HG02571 (cell line): ENCODE measurements at regions not wholly inside any gene's neighbourhood (a gene's known extent, or its start where the extent isn't known, plus 50 kb on each side); places are given as distances from the start of the nearest gene placed in this dataset.
"Not testable (repeated sequence)": the region's sequence is repeated elsewhere in the genome, so short reads cannot be mapped to it uniquely, and the experiment has no call there.

Experiments used
- ATAC-seq: cut with Tn5 transposase; IDR thresholded peaks from one replicate; pipeline ENCODE4 v1.9.1; 2021; ENCODE audit warnings: mild to moderate bottlenecking, moderate library complexity; ENCODE audit not compliant: unreplicated experiment

GRCh38 chr12:38016602-38017001, 300.0 kb upstream of the ALG10B start:
- ATAC-seq = no peak

DNA sequence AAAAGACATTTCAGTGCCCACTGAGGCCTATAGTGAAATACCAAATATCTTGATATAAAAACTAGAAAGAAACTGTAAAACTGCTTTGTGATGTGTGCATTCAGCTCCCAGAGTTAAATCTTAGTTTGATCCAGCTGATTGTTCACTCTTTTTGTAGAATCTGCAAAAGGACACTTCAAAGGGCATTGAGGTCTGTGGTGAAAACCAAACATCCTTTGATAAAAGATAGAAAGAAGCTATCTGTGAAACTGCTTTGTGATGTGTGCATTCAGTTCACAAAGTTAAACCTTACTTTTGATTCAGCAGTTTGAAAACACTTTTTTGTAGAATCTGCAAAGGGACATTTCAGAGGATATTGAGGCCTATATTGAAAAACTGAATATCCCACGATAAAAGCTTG, 290.7 kb upstream of the ALG10B start:
- no peak for ATAC-seq

DNA sequence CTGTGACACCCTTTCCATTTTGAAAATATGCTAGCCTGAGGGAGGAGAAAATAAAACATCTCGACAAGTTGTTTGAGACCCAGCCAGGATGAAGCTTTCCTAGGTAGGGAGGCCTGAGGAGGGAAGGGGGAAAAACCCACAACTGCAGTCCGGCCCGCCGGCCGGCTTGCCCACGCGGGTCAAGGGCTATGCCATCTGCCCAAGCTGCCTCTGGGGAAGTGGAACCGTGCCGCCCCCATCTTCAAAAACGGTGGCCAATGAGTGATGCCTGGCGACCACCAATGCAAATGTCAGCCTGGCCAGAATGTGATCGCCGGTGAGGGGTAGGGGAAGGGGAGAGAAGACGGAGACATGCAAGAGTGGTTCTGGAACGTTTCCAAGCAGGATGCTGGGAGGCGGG, 263.5 kb upstream of the ALG10B start:
- no peak for ATAC-seq

DNA sequence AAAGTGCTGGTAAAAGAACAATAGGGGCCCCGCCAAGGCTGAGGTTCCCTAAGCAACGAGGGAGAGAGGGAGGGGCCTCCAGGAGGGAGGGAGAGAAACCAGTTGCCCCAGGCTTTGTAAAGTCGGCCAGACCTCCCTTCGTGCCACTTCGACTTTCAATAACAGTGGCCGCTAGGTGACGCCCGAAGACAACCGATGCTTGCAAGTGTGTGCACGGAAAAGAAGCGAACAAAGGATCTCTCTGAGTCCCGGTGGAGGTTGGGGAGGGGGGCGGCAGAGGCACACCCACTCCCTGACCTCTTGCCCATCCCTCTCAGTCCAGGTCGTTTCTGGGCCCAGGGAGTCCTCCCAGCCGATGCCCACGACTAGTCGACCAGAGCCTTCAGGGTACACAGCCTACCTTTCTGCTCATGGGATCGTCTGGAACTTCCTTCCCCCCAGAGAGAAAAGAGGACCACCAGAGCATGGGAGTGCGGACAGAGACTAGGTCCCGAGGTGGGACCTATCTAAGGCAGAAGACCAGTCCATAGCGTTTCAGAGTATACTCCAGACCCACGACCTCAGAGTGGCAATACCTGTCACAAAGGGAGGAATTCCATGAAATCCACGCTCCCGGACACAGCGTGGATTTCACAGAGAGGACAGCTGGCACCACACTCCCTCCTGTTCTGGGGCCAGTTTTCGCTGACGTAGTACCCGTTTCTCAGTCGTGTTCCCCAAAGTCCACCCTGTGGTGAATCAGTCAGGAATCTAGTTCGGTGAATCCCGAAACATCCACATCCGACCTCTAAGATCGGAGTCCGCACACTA, 262.7 kb upstream of the ALG10B start:
- ATAC-seq = no peak

- no peak for ATAC-seq
Observed at GRCh38 chr12:38056701-38057689, 259.6 kb upstream of the ALG10B start.

DNA sequence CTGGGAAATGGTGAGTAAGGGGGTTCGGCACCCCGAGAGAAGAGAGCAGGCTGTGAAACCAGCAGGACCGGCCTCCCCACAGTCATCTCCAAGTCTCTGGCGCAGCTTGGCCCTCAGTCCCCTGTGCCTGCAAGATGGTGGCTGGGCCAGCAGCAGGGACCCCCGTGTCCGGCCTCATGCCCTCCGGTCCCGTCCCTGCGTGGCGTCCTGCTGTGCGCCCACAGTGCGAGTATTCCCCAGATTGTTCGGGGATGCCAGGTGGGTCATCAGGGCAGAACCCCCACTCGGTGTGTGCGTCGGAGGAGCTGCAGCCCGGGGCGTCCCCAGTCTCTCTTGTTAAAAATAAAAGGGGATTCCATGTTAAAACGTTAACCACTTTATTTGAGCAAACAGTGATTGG, 216.9 kb upstream of the ALG10B start:
- ATAC-seq = no peak

- no peak for ATAC-seq
Observed at GRCh38 chr12:38101753-38102152, 214.8 kb upstream of the ALG10B start.

GRCh38 chr12:38102197-38102596, 214.4 kb upstream of the ALG10B start:
- no peak for ATAC-seq

- no peak for ATAC-seq
Observed at GRCh38 chr12:38110026-38110699, 206.4 kb upstream of the ALG10B start.

DNA sequence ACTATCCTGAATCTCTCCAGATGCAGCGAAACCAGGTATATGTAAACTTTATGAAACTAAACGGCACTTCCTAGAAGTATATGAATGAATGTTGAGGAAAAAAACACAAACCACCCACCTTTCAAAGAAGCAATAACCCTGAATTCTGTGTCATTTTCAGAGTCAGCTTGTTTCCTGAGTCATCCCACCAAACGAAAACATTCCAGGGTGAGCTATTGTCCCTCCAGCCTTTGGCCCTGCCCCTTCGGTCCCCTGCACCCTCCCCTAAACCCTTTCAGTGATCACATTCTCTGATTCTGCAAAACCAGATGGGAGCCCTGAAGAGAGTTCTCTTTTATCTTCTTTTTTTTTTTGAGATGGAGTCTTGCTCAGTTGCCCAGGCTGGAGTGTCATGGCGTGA, 202.6 kb upstream of the ALG10B start:
- no peak for ATAC-seq

DNA sequence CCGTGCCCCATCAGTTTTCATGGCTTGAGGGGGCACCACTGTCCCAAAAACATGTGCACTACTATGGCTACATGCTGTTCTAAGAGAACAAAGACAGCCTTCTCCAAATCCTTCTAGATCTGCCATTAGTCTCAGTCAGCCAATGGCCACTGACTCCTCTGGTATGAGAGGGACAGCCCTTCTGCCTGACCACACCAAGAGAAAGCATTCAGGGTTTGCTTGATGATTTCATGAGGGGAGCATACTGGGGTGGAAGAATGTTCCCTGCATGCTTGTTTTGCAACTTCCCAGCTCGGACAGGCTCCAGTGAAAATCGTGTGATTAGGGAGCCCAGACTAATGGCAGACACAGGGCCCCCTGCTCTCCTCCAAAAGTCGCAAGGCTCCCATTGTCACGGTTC, 199.6 kb upstream of the ALG10B start:
- no peak for ATAC-seq

- no peak for ATAC-seq
Observed at GRCh38 chr12:38118632-38119031, 197.9 kb upstream of the ALG10B start.

DNA sequence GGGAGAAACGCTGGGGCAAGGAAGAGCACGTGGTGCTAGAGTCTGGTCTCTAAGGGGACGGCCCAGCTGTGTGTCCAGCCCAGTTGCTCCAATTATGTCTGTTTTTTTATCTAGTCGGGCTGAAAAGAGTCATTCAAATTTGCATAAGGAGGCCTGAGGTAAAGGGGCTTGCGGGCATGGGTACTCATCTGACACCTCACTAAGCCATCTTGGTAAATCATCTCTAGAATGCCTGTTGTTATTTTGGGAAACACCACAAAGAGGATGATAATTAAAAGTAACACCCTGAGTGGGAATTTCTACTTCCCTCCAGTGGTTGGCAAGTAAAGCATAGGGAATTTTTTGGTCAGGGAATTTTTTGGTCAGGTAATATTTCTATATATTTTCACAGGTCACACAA, 196.1 kb upstream of the ALG10B start:
- ATAC-seq = no peak

DNA sequence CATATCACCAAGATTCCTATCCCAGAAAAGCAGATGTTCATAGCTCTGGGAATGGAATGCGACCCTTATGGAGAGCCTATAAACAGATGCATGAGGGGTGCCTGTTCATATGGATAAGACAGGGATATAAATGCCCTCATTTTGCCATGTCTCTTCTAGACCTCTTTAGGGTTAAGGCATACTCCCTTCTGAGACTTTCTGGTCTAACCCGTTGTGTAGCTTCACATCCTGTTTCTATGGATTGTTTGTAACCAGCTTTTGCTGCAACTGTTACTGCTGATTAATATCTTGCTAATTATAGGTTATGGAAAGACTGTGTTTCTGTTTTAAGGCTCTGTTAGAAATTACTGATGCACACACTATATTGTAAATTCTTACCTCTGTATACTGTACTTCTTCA, 193.5 kb upstream of the ALG10B start:
- ATAC-seq = not testable (repeated sequence)

GRCh38 chr12:38123566-38124246, 192.9 kb upstream of the ALG10B start:
- ATAC-seq = no peak

GRCh38 chr12:38124247-38125012, 192.1 kb upstream of the ALG10B start:
- no peak for ATAC-seq

DNA sequence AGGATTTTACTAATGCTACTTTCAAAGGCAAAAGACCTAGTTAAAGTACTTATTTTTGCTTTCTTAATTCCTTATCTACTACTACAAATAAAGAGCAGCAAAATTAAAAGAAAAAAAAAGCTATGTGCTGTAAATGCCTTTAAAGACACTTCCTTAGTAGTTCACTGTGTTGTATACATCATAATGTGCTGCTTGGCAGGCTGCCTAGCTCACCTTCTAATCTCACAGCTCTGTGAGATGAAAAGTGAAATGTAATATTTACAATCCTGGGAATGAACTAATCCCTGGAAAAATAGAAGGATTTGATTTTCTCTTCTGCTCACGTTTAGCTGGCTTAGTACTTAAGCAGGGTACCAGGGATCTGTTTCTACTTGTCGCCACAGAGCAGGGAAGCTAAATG, 184.4 kb upstream of the ALG10B start:
- no peak for ATAC-seq

GRCh38 chr12:38137287-38137686, 179.3 kb upstream of the ALG10B start:
- ATAC-seq = no peak

DNA sequence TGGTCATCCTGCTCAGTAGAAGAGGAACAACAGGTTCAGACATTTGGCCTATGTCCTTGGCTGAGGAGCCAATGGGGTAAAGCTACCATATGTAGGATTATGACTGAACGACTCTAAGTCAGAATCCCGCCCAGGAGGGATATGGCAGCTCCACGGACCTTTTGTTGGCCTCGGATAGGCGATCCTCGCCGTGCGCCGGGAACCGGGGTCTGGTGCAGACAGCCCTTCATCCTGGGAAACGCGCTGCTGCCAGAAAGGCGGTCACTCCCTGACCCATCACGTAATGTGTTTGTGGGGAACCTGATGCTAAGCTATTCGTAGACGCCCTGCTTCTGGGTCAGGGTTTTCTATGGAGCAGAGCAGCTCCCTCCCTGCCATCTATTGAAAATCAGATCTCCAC, 178.9 kb upstream of the ALG10B start:
- no peak for ATAC-seq
